B cell (primary cell): ENCODE measurements at regions not wholly inside any gene's neighbourhood (a gene's known extent, or its start where the extent isn't known, plus 50 kb on each side); places are given as distances from the start of the nearest gene placed in this dataset.
"Not testable (repeated sequence)": the region's sequence is repeated elsewhere in the genome, so short reads cannot be mapped to it uniquely, and the experiment has no call there.

Experiments
- ATAC-seq: fragments of 200-7000 bp; cut with Tn5 transposase; one replicate; pipeline ENCODE4 v1.10.0; 2021; ENCODE audit warnings: low read depth, mild to moderate bottlenecking, moderate number of reproducible peaks, moderate library complexity
- CTCF ChIA-PET: fragments of 350-600 bp; sonication (Branson Sonifier 250); formaldehyde crosslinking; loops from one replicate; lab custom pipeline; 2021; ENCODE audit warnings: antibody characterized with exemption, inconsistent platforms; lab: Charles Lee
- POLR2A ChIA-PET: fragments of 350-600 bp; sonication (Branson Sonifier 250); formaldehyde crosslinking; loops from one replicate; lab custom pipeline; 2021; ENCODE audit warnings: antibody characterized with exemption; lab: Charles Lee
- DNase-seq: peaks from one replicate; pipeline ENCODE4 v3.0.0; 2013
- H2AFZ ChIP-seq: 2 replicates; pipeline ENCODE4 v1.6.1; 2012; ENCODE audit warnings: mild to moderate bottlenecking, low read depth, low read length; ENCODE audit not compliant: insufficient read depth, poor library complexity, severe bottlenecking
- H3K27ac ChIP-seq, 2 donors: 1 replicate in 1 of 2; 2 replicates in 1 of 2; pipeline ENCODE4 v1.5.1; 2012 to 2013; ENCODE audit warnings: low read length in 2 of 2, mild to moderate bottlenecking in 2 of 2, moderate library complexity in 1 of 2
- H3K27me3 ChIP-seq, 4 experiments: fragments of 200-600 bp in 1 of 4; sonication (generic) in 1 of 4; replicated peaks in 1 of 4; 1 replicate in 2 of 4; 2 replicates in 2 of 4; pipeline versions ENCODE4 v1.6.1 to v1.7.0; 2013 to 2016; ENCODE audit warnings: low read length in 3 of 4, mild to moderate bottlenecking in 2 of 4, mixed read lengths in 1 of 4, moderate library complexity in 1 of 4; ENCODE audit not compliant: insufficient read depth in 4 of 4, control insufficient read depth in 3 of 4; ENCODE audit errors: control extremely low read depth in 1 of 4
- H3K36me3 ChIP-seq, 2 experiments: replicated peaks in 1 of 2; 1 replicate in 1 of 2; 2 replicates in 1 of 2; pipeline versions ENCODE4 v1.6.1 to v1.7.1; 2013; ENCODE audit warnings: low read length in 1 of 2; ENCODE audit not compliant: insufficient read depth in 2 of 2, control insufficient read depth in 1 of 2; ENCODE audit errors: control extremely low read depth in 1 of 2, extremely low read depth in 1 of 2
- H3K4me1 ChIP-seq, 2 donors: fragments of 200-600 bp in 1 of 2; sonication (generic) in 1 of 2; 1 replicate in 1 of 2; 2 replicates in 1 of 2; pipeline versions ENCODE4 v1.5.1 to v1.6.1; 2013 to 2017; ENCODE audit warnings: low read length in 2 of 2; ENCODE audit not compliant: control insufficient read depth in 2 of 2, insufficient read depth in 2 of 2
- H3K4me2 ChIP-seq: replicated peaks from 2 replicates; pipeline ENCODE3; 2012; ENCODE audit warnings: mild to moderate bottlenecking, low read depth, low read length; ENCODE audit not compliant: poor library complexity, severe bottlenecking
- H3K4me3 ChIP-seq, 5 experiments: fragments of 200-600 bp in 1 of 5; sonication (generic) in 1 of 5; 1 replicate in 3 of 5; 2 replicates in 2 of 5; pipeline versions ENCODE4 v1.5.1 to v1.7.0; 2011 to 2016; ENCODE audit warnings: low read length in 4 of 5, mild to moderate bottlenecking in 4 of 5, low read depth in 2 of 5, control low read depth in 1 of 5, moderate library complexity in 1 of 5; ENCODE audit not compliant: insufficient read depth in 1 of 5; ENCODE audit errors: control extremely low read depth in 1 of 5, extremely low read depth in 1 of 5
- H3K79me2 ChIP-seq: fragments of 200-600 bp; sonication (generic); one replicate; pipeline ENCODE4 v1.6.0; 2016; ENCODE audit warnings: low read length; ENCODE audit not compliant: control insufficient read depth, insufficient read depth
- H3K9ac ChIP-seq: fragments of 200-600 bp; sonication (generic); 2 replicates; pipeline ENCODE4 v1.6.1; 2017; ENCODE audit warnings: mild to moderate bottlenecking, low read length, moderate library complexity
- H3K9me3 ChIP-seq, 3 donors: one replicate each; pipeline versions ENCODE4 v1.6.1 to v1.7.1; 2013; ENCODE audit warnings: low read length in 2 of 3; ENCODE audit not compliant: control insufficient read depth in 2 of 3, insufficient read depth in 1 of 3; ENCODE audit errors: control extremely low read depth in 1 of 3
- H4K20me1 ChIP-seq: 2 replicates; pipeline ENCODE4 v1.6.0; 2012; ENCODE audit warnings: mild to moderate bottlenecking, low read length; ENCODE audit not compliant: insufficient read depth, control insufficient read depth, poor library complexity, severe bottlenecking
- H3K27ac Mint-ChIP-seq: one replicate; pipeline ENCODE4 v1.8.0; 2021; ENCODE audit warnings: mixed read lengths
- H3K27me3 Mint-ChIP-seq: one replicate; pipeline ENCODE4 v1.8.0; 2021; ENCODE audit warnings: mixed read lengths
- H3K4me1 Mint-ChIP-seq: one replicate; pipeline ENCODE4 v1.8.0; 2021; ENCODE audit warnings: mixed read lengths
- H3K4me3 Mint-ChIP-seq: one replicate; pipeline ENCODE4 v1.8.0; 2021; ENCODE audit warnings: mixed read lengths
- H3K9me3 Mint-ChIP-seq: one replicate; pipeline ENCODE4 v1.8.0; 2022; ENCODE audit warnings: mixed read lengths; ENCODE audit not compliant: insufficient read depth
- CTCF ChIP-seq: fragments of 200-600 bp; IDR thresholded peaks from one replicate; pipeline ENCODE4 v1.8.0; 2022; ENCODE audit warnings: antibody characterized with exemption, mild to moderate bottlenecking
- EZH2 ChIP-seq: IDR thresholded peaks from 2 replicates; pipeline ENCODE4 v1.6.1; 2012; ENCODE audit warnings: borderline replicate concordance, low read depth, mild to moderate bottlenecking, moderate library complexity, low read length; ENCODE audit not compliant: insufficient read depth, poor library complexity, severe bottlenecking
- WGBS: methylation state at CpG from one replicate; pipeline ENCODE4 v1.1.5; 2013; ENCODE audit warnings: missing lambda C conversion rate; ENCODE audit not compliant: insufficient coverage; 5-methylcytosine and 5-hydroxymethylcytosine counted together
- intact Hi-C: fragments of 100-400 bp; cut with micrococcal nuclease; formaldehyde crosslinking; loops from one replicate; pipeline ENCODE4 v1.10.0; 2022

GRCh38 chr15:84400017-84400740 is 164.6 kb downstream of the GOLGA6L4 start:
- Mint-ChIP-seq H3K4me1 (no peaks in the 10 kb centered on the region), H3K27me3 (peaks cover 3% of the 10 kb centered on the region), H3K27ac (no peak overlapping the region), H3K9me3 (no peaks in the 10 kb centered on the region), H3K4me3 (no peak overlapping the region)
- intact Hi-C loops: no loop called here
- H3K4me3 ChIP-seq: no peak overlapping the region
- no peaks in the 10 kb centered on the region for H3K27me3 ChIP-seq
- H3K4me2 ChIP-seq: no peak overlapping the region
- ChIA-PET CTCF (no interaction called here), POLR2A (no interaction called here)
- WGBS: 81% methylated on average over 13 of the region's 13 CpGs
- H3K27ac ChIP-seq: no peak overlapping the region
- H3K4me1 ChIP-seq: no peaks in the 10 kb centered on the region
- ATAC-seq (no peak), DNase-seq (no peak)
- TF ChIP-seq CTCF (no peak), EZH2 (no peak)
- no peak overlapping the region for H3K9ac ChIP-seq
- no peak overlapping the region for H2AFZ ChIP-seq
- peaks cover 0 to 11% (median 0%) of the 10 kb centered on the region in 3 donors for H3K9me3 ChIP-seq
- H4K20me1 ChIP-seq: no peaks in the 10 kb centered on the region
- H3K36me3 ChIP-seq: no peaks in the 10 kb centered on the region
- no peaks in the 10 kb centered on the region for H3K79me2 ChIP-seq

- ATAC-seq (no peak), DNase-seq (no peak)
- no peak overlapping the region for H3K9ac ChIP-seq
- no peaks in the 10 kb centered on the region for H3K36me3 ChIP-seq
- H3K4me2 ChIP-seq: no peak overlapping the region
- H3K4me1 ChIP-seq: no peaks in the 10 kb centered on the region
- CTCF ChIA-PET: no interaction called here
- no peak overlapping the region for H3K4me3 ChIP-seq
- no peaks in the 10 kb centered on the region for H3K79me2 ChIP-seq
- 83% methylated on average over 3 of the region's 5 CpGs for WGBS
- no peak overlapping the region for H2AFZ ChIP-seq
- Mint-ChIP-seq H3K27me3 (peaks cover 3% of the 10 kb centered on the region), H3K9me3 (no peaks in the 10 kb centered on the region), H3K4me1 (no peaks in the 10 kb centered on the region), H3K27ac (no peak overlapping the region), H3K4me3 (no peak overlapping the region)
- no peaks in the 10 kb centered on the region for H4K20me1 ChIP-seq
- H3K9me3 ChIP-seq: peaks cover 0 to 11% (median 0%) of the 10 kb centered on the region in 3 donors
- POLR2A ChIA-PET: no interaction called here
- no peaks in the 10 kb centered on the region for H3K27me3 ChIP-seq
- intact Hi-C loops: no loop called here
- TF ChIP-seq EZH2: no peak
- no peak for TF ChIP-seq CTCF
- H3K27ac ChIP-seq: no peak overlapping the region
These were observed 165.2 kb downstream of the GOLGA6L4 start for GRCh38 chr15:84400820-84401219.

GRCh38 chr15:84401461-84401860 is 165.9 kb downstream of the GOLGA6L4 start:
- not testable (repeated sequence) for ATAC-seq

More at GRCh38 chr15:84401461-84401860, 165.9 kb downstream of the GOLGA6L4 start:
- H3K27ac ChIP-seq, H3K4me2 ChIP-seq, H3K4me3 Mint-ChIP-seq, H3K9ac ChIP-seq, H4K20me1 ChIP-seq, intact Hi-C loops, H3K79me2 ChIP-seq, POLR2A ChIA-PET, H3K9me3 Mint-ChIP-seq, H3K27me3 ChIP-seq, H3K4me1 Mint-ChIP-seq, H3K27me3 Mint-ChIP-seq, DNase-seq, H3K27ac Mint-ChIP-seq, H3K36me3 ChIP-seq, H3K4me3 ChIP-seq, H2AFZ ChIP-seq, CTCF ChIA-PET, H3K4me1 ChIP-seq: not testable (repeated sequence)
- 81% methylated on average over 4 of the region's 5 CpGs for WGBS
- H3K9me3 ChIP-seq: peaks cover 0 to 11% (median 0%) of the 10 kb centered on the region in 3 donors
